Peyer's patch (tissue), 4 donors: ENCODE measurements at regions not wholly inside any gene's neighbourhood (a gene's known extent, or its start where the extent isn't known, plus 50 kb on each side); places are given as distances from the start of the nearest gene placed in this dataset.
A peak's percentile ranks its signal among the peaks of the same experiment; 100 is the strongest.
"Not testable (repeated sequence)": the region's sequence is repeated elsewhere in the genome, so short reads cannot be mapped to it uniquely, and the experiment has no call there.

Experiments
- DNase-seq, 3 donors: peaks; one replicate each; pipeline ENCODE4 v3.0.0-alpha.2; 2017 to 2019
- H3K27ac ChIP-seq, 4 donors: fragments of 200-600 bp; sonication (generic); one replicate each; pipeline ENCODE4 v1.5.1; 2016 to 2019
- H3K27me3 ChIP-seq, 2 donors: fragments of 200-600 bp; sonication (generic); one replicate each; pipeline ENCODE4 v1.5.1; 2019
- H3K36me3 ChIP-seq, 3 donors: fragments of 200-600 bp; sonication (generic); one replicate each; pipeline ENCODE4 v1.5.1; 2016 to 2019
- H3K4me1 ChIP-seq, 4 donors: fragments of 200-600 bp; sonication (generic); one replicate each; pipeline ENCODE4 v1.5.1; 2016 to 2019
- H3K4me3 ChIP-seq, 4 donors: fragments of 200-600 bp; sonication (generic); 1 replicate in 3 of 4; 2 replicates in 1 of 4; pipeline ENCODE4 v1.5.1; 2016 to 2019; ENCODE audit warnings: mild to moderate bottlenecking in 1 of 4
- H3K9me3 ChIP-seq, 4 donors: fragments of 200-600 bp; sonication (generic); one replicate each; pipeline ENCODE4 v1.5.1; 2016 to 2019; ENCODE audit warnings: mild to moderate bottlenecking in 1 of 4
- POLR2A ChIP-seq, 2 donors: fragments of 450-650 bp; IDR thresholded peaks; one replicate each; pipeline ENCODE4 v1.5.1; 2017; ENCODE audit warnings: antibody characterized with exemption in 2 of 2, mild to moderate bottlenecking in 2 of 2, moderate library complexity in 2 of 2
- TF ChIP-seq, protein P1 (sequence below), 6 experiments: fragments of 450-650 bp in 4 of 6; fragments of 200-600 bp in 2 of 6; sonication (generic) in 1 of 6; IDR thresholded peaks; one replicate each; pipeline ENCODE4 v1.5.1; 2017 to 2019; ENCODE audit warnings: antibody characterized with exemption in 6 of 6, mild to moderate bottlenecking in 3 of 6, moderate library complexity in 1 of 6

DNA sequence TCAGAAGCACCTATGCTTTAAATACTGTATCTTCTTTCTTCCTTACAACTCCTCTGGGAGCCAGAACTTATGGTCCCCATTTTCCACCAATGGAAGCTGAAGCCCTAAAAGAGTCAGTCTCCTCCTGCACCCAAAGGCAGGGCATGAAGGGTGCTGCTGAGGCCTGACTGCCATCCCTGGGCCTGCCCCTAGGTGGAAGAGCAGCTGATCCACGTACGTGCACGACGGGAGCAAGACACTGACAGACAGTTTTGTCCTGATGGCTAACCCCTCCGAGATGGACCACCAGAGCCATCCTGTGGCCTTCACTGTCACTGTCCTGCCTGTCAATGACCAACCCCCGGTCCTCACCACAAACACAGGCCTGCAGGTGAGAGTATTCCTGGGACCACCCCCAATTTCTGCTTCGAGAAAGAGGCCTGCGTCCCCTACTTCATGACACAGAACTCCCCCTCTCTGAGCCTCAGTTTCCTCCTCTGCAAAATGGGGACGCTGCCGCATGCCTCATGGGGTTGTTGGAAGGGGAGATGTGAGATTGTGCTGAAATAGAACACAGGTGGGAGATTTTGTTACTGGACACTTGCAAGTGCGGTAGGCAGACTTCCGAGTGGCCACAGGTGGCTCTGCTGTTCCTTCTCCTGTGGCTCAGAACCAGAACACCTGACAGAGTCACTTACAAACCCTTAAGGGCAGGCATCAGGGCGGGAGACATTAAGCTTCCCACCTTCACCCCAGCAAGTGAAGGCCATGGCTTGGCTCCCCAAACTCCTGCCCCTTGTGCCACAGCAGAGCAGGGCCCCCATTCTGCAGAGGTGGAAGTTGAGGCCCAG lies 175.4 kb downstream of the TBC1D2B start:
- Histone ChIP-seq H3K36me3 (no peaks in the 10 kb centered on the region), H3K4me3 (no peak overlapping the region), H3K27ac (no peak overlapping the region), H3K27me3 (no peaks in the 10 kb centered on the region), H3K4me1 (no peaks in the 10 kb centered on the region), H3K9me3 (no peaks in the 10 kb centered on the region)
- no peak for TF ChIP-seq POLR2A (IDR thresholded peaks at IDR 0.05)
- TF ChIP-seq, protein P1, sequence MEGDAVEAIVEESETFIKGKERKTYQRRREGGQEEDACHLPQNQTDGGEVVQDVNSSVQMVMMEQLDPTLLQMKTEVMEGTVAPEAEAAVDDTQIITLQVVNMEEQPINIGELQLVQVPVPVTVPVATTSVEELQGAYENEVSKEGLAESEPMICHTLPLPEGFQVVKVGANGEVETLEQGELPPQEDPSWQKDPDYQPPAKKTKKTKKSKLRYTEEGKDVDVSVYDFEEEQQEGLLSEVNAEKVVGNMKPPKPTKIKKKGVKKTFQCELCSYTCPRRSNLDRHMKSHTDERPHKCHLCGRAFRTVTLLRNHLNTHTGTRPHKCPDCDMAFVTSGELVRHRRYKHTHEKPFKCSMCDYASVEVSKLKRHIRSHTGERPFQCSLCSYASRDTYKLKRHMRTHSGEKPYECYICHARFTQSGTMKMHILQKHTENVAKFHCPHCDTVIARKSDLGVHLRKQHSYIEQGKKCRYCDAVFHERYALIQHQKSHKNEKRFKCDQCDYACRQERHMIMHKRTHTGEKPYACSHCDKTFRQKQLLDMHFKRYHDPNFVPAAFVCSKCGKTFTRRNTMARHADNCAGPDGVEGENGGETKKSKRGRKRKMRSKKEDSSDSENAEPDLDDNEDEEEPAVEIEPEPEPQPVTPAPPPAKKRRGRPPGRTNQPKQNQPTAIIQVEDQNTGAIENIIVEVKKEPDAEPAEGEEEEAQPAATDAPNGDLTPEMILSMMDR (IDR thresholded peaks at IDR 0.05): no peak
- DNase-seq: peak in 1 of 3 donors; percentile 15

DNA sequence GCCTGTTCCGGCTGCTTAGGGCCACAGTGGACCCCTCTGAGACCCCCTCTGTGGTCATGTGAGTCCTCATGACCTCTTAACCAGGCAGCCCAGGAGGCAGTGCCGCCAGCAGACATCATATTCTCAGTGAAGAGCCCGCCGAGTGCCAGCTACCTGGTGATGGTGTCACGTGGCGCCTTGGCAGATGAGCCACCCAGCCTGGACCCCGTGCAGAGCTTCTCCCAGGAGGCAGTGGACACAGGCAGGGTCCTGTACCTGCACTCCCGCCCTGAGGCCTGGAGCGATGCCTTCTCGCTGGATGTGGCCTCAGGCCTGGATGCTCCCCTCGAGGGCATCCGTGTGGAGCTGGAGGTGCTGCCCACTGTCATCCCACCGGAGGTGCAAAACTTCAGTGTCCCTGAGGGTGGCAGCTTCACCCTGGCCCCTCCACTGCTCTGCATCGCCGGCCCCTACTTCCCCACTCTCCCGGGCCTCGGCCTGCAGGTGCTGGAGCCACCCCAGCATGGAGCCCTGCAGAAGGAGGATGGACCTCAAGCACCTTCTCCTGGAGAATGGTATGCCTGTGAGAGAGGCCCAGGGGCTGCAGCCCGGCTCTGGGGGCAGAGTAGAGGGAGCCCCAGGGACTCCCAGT lies 176.1 kb downstream of the TBC1D2B start:
- no peak overlapping the region for H3K4me3 ChIP-seq
- no peaks in the 10 kb centered on the region for H3K36me3 ChIP-seq
- no peaks in the 10 kb centered on the region for H3K9me3 ChIP-seq
- TF ChIP-seq, protein P1 (IDR thresholded peaks at IDR 0.05): no peak
- no peak for TF ChIP-seq POLR2A (IDR thresholded peaks at IDR 0.05)
- H3K27me3 ChIP-seq: no peaks in the 10 kb centered on the region
- peak in 2 of 3 donors; percentile 19 to 32 for DNase-seq
- no peak overlapping the region for H3K27ac ChIP-seq
- H3K4me1 ChIP-seq: no peaks in the 10 kb centered on the region

DNA sequence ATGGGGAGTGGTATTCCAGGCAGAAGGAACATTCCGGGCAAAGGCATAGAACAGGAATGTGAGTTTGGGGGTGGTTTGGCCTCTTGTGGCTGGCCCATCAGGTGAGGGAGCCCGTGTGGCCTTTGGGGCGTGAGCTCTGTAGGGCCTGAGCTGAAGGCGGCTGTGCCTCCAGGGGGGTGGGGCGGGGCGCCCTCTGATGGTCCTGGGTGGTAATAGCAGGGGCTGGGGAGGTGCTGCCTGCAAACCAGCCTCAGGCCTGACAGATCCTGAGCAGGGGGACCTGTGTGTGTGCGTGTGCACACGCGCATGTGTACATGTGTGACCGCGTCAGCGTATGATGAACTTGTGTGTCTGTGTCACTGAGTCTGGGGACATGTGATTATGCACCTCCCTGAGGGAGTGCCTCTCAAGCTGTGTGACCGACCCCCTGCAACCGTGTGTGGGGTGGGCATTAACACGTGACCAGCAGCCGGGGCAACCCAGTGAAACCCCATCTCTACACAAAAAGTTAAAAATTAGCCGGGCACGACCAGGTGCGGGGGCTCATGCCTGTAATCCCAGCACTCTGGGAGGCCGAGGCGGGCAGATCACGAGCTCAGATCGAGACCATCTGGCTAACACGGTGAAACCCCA lies 177.1 kb downstream of the TBC1D2B start:
- TF ChIP-seq, protein P1 (IDR thresholded peaks at IDR 0.05): peak in 4 of 6 experiments; percentile 19 to 37 (median 34)
- not testable (repeated sequence) for H3K9me3 ChIP-seq, H3K27me3 ChIP-seq, H3K36me3 ChIP-seq, H3K4me3 ChIP-seq, H3K27ac ChIP-seq, H3K4me1 ChIP-seq
- DNase-seq: peak in 2 of 3 donors; percentile 61 to 64

DNA sequence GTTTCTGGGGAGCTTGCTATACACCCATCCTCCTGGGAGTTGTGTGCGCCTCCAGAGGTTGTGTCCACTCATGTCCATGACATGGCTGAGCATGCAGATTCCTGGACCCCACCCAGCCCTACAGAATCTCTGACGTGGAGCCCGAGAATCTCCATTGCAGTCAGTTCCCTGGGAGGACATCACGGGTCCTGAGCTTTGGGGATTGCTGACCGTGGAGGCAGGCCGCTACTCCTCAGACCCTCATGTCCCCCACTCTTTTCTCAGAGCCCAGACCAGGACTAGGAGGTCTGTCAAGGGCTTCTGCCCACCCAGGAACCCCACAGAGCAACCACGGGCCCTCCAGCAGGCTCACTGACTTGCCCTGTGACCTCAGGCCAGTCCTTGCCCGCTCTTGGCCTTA lies 177.7 kb downstream of the TBC1D2B start:
- not testable (repeated sequence) for H3K27ac ChIP-seq, H3K9me3 ChIP-seq, H3K27me3 ChIP-seq, H3K36me3 ChIP-seq, H3K4me3 ChIP-seq, DNase-seq, H3K4me1 ChIP-seq

DNA sequence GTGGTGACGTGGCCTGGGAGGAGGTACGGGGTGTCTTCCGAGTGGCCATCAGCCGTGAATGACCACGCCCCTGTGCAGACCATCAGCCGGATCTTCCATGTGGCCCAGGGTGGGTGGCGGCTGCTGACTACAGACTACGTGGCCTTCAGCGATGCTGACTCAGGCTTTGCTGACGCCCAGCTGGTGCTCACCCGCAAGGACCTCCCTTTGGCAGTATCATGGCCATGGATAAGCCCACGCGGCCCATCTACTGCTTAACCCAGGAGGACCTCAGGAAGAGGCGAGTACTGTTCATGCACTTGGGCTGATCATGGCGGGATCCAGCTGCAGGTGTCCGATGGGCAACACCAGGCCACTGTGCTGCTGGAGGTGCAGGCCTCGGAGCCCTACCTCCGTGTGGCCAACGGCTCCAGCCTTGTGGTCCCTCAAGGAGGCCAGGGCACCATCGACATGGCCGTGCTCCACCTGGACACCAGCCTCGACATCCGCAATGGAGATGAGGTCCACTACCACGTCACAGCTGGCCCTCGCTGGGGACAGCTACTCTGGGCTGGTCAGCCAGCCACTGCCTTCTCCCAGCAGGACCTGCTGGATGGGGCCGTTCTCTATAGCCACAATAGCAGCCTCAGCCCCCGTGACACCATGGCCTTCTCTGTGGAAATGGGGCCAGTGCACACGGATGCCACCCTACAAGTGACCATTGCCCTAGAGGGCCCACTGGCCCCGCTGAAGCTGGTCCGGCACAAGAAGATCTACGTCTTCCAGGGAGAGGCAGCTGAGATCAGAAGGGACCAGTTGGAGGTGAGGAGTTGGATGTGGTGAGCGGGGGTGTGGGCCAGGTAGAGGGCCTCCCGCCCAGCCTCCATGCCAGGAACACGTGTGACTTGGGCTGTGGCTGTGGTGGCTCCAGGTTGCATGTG lies 178.4 kb downstream of the TBC1D2B start:
- TF ChIP-seq, protein P1 (IDR thresholded peaks at IDR 0.05): no peak
- no peak for TF ChIP-seq POLR2A (IDR thresholded peaks at IDR 0.05)
- no peak for DNase-seq
- Histone ChIP-seq H3K27me3 (no peaks in the 10 kb centered on the region), H3K36me3 (no peaks in the 10 kb centered on the region), H3K27ac (no peak overlapping the region), H3K4me1 (no peaks in the 10 kb centered on the region), H3K4me3 (no peak overlapping the region), H3K9me3 (no peaks in the 10 kb centered on the region)
